SKM-1 treated with dmso at 0.1 percent for 144 hours (cell line): ENCODE measurements at regions not wholly inside any gene's neighbourhood (a gene's known extent, or its start where the extent isn't known, plus 50 kb on each side); places are given as distances from the start of the nearest gene placed in this dataset.

ENCODE experiments used
- DNase-seq: peaks from one replicate; lab custom pipeline; 2025; ENCODE audit not compliant: unreplicated experiment; lab: John Stamatoyannopoulos, UW

GRCh38 chr11:70644343-70645060, 246.2 kb downstream of the CTTN start:
- DNase-seq = no peak

GRCh38 chr11:70645537-70645936, 247.2 kb downstream of the CTTN start:
- DNase-seq = no peak

- no peak for DNase-seq
Measured at GRCh38 chr11:70646272-70647049, 248.1 kb downstream of the CTTN start.

GRCh38 chr11:70647188-70648166, 249.1 kb downstream of the CTTN start:
- DNase-seq = no peak

GRCh38 chr11:70650075-70650909, 252.0 kb downstream of the CTTN start:
- DNase-seq = no peak

GRCh38 chr11:70651031-70651430, 252.7 kb downstream of the CTTN start:
- no peak for DNase-seq

GRCh38 chr11:70654016-70654415, 255.7 kb downstream of the CTTN start:
- DNase-seq = no peak

GRCh38 chr11:70655816-70656215, 257.5 kb downstream of the CTTN start:
- no peak for DNase-seq

- DNase-seq = no peak
Measured at GRCh38 chr11:70656252-70656651, 257.9 kb downstream of the CTTN start.

GRCh38 chr11:70660059-70660888, 261.9 kb downstream of the CTTN start:
- DNase-seq = no peak

GRCh38 chr11:70660889-70661197, 262.5 kb downstream of the CTTN start:
- DNase-seq = no peak

GRCh38 chr11:70661761-70662501, 263.6 kb downstream of the CTTN start:
- no peak for DNase-seq

GRCh38 chr11:70662691-70663098, 264.4 kb downstream of the CTTN start:
- no peak for DNase-seq

- no peak for DNase-seq
Measured at GRCh38 chr11:70663815-70664214, 265.5 kb downstream of the CTTN start.

GRCh38 chr11:70666311-70666710, 268.0 kb downstream of the CTTN start:
- DNase-seq = no peak

- DNase-seq = no peak
Measured at GRCh38 chr11:70667767-70668166, 269.4 kb downstream of the CTTN start.

GRCh38 chr11:70668204-70669202, 270.2 kb downstream of the CTTN start:
- no peak for DNase-seq

- DNase-seq = no peak
Measured at GRCh38 chr11:70669281-70669680, 271.0 kb downstream of the CTTN start.
